Mucosa of descending colon (tissue), 3 donors: ENCODE measurements at regions not wholly inside any gene's neighbourhood (a gene's known extent, or its start where the extent isn't known, plus 50 kb on each side); places are given as distances from the start of the nearest gene placed in this dataset.

Experiments
- ATAC-seq: fragments of 200-7000 bp; cut with Tn5 transposase; one replicate; pipeline ENCODE4 v1.9.1; 2020; ENCODE audit warnings: mild to moderate bottlenecking, moderate library complexity
- DNase-seq, 3 donors: peaks; one replicate each; pipeline ENCODE4 v3.0.0-alpha.2; 2020
- H3K36me3 ChIP-seq: fragments of 200-600 bp; one replicate; pipeline ENCODE4 v1.8.0; 2021; ENCODE audit warnings: low read depth, mild to moderate bottlenecking
- H3K4me1 ChIP-seq: fragments of 200-600 bp; one replicate; pipeline ENCODE4 v1.8.0; 2021; ENCODE audit warnings: low read depth, mild to moderate bottlenecking
- H3K4me3 ChIP-seq: fragments of 200-600 bp; one replicate; pipeline ENCODE4 v1.8.0; 2021; ENCODE audit warnings: mild to moderate bottlenecking
- H3K9me3 ChIP-seq: fragments of 200-600 bp; one replicate; pipeline ENCODE4 v1.8.0; 2021; ENCODE audit warnings: mild to moderate bottlenecking
- intact Hi-C, 2 donors: fragments of 100-400 bp; cut with DNase I in 1 of 2; cut with micrococcal nuclease in 1 of 2; formaldehyde crosslinking; loops; one replicate each; pipeline versions ENCODE4 v1.11.0 to v1.11.1; 2022; cut with DNase I, micrococcal nuclease
- TF ChIP-seq, protein P1 (sequence below): fragments of 200-600 bp; IDR thresholded peaks from one replicate; pipeline ENCODE4 v1.8.0; 2022; ENCODE audit warnings: antibody characterized with exemption, mild to moderate bottlenecking
- donor health status: DM: no; HTN: no; CAD: no; lungs with moderate emphysema.
- donor health status: DM: no; HTN: no; CAD: no.
- donor health status: DM: no; HTN: yes; CAD: no.

DNA sequence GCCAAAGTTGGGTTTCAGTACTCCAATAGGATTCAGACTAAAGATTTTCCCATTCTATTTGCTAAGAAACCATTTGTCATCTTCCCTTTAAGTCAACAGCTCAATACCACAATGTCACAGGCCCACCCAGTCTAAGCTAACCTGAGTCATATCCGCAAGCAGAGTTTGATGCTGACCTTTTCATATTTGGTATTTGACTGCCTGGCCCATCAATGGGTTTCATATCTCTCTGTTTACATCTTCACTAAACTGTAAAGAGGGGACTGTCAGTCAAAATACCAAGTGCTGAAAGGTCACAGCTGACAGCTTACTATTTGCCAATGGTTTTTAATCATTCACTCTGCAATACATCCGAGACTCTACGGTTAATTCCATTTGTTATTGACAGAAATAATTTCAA, 707.5 kb upstream of the ACTRT1 start:
- ATAC-seq (no peak), DNase-seq (no peak)
- Histone ChIP-seq H3K36me3 (no peaks in the 10 kb centered on the region), H3K4me3 (no peak overlapping the region), H3K4me1 (no peaks in the 10 kb centered on the region), H3K9me3 (no peaks in the 10 kb centered on the region)
- intact Hi-C loops, result no loop called here
- TF ChIP-seq, protein P1, sequence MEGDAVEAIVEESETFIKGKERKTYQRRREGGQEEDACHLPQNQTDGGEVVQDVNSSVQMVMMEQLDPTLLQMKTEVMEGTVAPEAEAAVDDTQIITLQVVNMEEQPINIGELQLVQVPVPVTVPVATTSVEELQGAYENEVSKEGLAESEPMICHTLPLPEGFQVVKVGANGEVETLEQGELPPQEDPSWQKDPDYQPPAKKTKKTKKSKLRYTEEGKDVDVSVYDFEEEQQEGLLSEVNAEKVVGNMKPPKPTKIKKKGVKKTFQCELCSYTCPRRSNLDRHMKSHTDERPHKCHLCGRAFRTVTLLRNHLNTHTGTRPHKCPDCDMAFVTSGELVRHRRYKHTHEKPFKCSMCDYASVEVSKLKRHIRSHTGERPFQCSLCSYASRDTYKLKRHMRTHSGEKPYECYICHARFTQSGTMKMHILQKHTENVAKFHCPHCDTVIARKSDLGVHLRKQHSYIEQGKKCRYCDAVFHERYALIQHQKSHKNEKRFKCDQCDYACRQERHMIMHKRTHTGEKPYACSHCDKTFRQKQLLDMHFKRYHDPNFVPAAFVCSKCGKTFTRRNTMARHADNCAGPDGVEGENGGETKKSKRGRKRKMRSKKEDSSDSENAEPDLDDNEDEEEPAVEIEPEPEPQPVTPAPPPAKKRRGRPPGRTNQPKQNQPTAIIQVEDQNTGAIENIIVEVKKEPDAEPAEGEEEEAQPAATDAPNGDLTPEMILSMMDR, result no peak

DNA sequence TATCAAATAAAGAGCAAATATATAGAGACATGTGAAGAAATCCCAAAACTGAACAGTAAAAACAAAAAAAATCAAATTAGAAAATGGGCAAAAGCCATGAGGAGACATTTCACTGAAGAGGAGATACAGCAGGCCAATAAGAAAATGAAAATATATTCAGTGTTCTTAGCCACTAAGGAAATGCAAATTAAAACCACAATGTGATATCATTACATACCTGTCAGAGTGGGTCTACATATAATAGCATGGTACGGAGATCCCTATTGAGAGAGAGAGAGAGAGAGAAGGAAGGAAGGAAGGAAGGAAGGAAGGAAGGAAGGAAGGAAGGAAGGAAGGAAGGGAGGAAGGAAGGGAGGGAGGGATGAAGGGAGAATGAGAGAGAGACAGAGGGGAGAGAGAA, 707.0 kb upstream of the ACTRT1 start:
- ATAC-seq (no peak), DNase-seq (no peak)
- TF ChIP-seq, protein P1, result no peak
- intact Hi-C loops, result no loop called here
- Histone ChIP-seq H3K4me3 (no peak overlapping the region), H3K36me3 (no peaks in the 10 kb centered on the region), H3K4me1 (no peaks in the 10 kb centered on the region), H3K9me3 (no peaks in the 10 kb centered on the region)

DNA sequence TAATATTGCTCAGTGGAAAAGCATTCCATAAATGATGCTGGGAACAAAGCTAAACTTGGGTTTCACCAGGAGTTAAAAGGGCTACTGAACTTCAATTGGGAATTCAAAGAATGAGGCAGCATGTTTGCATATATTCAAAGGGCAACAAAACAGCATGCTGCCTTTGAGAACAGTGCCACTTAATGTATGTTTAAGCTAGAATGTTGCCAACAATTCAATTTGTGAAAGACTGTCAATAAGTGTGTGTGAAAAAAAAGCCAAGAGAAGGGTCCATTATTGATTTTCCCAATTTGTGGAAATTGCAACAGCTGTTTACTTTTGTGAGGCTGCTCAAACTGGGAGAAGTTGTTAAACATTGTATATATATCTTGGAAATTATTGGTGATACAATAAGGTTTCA, 701.9 kb upstream of the ACTRT1 start:
- no peaks in the 10 kb centered on the region for H3K9me3 ChIP-seq
- H3K4me1 ChIP-seq, result no peaks in the 10 kb centered on the region
- no peak for ATAC-seq
- H3K4me3 ChIP-seq, result no peak overlapping the region
- no peaks in the 10 kb centered on the region for H3K36me3 ChIP-seq
- TF ChIP-seq, protein P1, result no peak
- no peak for DNase-seq
- intact Hi-C loops, result no loop called here

DNA sequence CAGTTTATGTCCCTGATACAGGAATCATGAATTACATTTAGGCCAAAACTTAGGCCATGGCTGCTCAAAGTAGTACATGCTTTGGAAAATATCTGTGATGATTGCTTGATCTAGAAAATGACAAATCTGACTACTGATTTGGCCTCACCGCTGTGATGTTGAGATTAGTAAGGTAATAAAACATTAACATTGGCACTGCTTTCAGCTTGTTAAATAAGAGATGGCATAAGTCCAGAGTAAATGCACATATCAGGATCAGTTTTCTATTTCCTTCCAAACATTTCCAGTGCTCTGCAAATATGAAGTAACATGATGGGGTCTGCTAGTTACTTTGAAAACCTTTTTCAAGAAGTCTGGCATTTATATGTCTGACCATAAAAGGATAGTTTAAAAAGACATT, 687.3 kb upstream of the ACTRT1 start:
- intact Hi-C loops, result no loop called here
- Histone ChIP-seq H3K36me3 (no peaks in the 10 kb centered on the region), H3K4me1 (no peaks in the 10 kb centered on the region), H3K9me3 (no peaks in the 10 kb centered on the region), H3K4me3 (no peak overlapping the region)
- ATAC-seq (no peak), DNase-seq (no peak)
- TF ChIP-seq, protein P1, result no peak

DNA sequence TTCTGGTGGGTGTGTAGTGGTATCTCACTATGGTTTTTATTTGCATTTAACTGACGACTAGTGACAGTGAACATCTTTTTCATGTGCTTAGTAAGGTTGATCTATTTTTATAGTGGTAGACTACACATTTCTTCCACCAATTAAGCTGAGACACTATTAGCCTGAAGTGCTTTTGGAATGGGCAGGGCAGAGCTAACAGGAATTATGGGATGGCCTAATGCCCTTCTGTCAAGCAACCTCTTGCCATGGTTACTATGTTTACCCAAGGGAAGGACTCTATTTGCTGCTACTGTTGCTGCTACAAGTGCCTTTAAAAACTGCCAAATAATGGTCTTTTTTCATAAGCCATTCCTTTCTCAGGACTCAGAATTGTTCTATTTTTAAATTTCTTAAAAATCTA, 676.7 kb upstream of the ACTRT1 start:
- no peak for ATAC-seq

More for the DNA sequence above, 676.7 kb upstream of the ACTRT1 start:
- Histone ChIP-seq H3K4me3 (no peak overlapping the region), H3K36me3 (no peaks in the 10 kb centered on the region), H3K9me3 (no peaks in the 10 kb centered on the region), H3K4me1 (no peaks in the 10 kb centered on the region)
- intact Hi-C loops, result no loop called here
- TF ChIP-seq, protein P1, result no peak
- DNase-seq, result no peak
